ENCODE measurements at regions not wholly inside any gene's neighbourhood (a gene's known extent, or its start where the extent isn't known, plus 50 kb on each side); places are given as distances from the start of the nearest gene placed in this dataset.

- no peak for DNase-seq (ENCODE audit: extremely low spot score in 2 of 2)
- TF ChIP-seq POLR2AphosphoS5 (IDR thresholded peaks at IDR 0.05; ENCODE audit: insufficient read depth in 1 of 2, low read depth in 1 of 2) (no peak), POLR2A (IDR thresholded peaks at IDR 0.05) (no peak), CTCF (IDR thresholded peaks at IDR 0.05) (no peak)
- Histone ChIP-seq H3K27me3 (no peaks in the 10 kb centered on the region), H3K27ac (no peak overlapping the region), H3K9me3 (no peaks in the 10 kb centered on the region), H3K4me1 (no peaks in the 10 kb centered on the region), H3K4me3 (no peak overlapping the region), H3K36me3 (no peaks in the 10 kb centered on the region)
- intact Hi-C loops (cut with DNase I) = no loop called here
Observed at GRCh38 chr11:112570333-112570732, 309.7 kb upstream of the PLET1 start.

- Histone ChIP-seq H3K27me3 (no peaks in the 10 kb centered on the region), H3K27ac (no peak overlapping the region), H3K36me3 (no peaks in the 10 kb centered on the region), H3K4me3 (no peak overlapping the region), H3K4me1 (no peaks in the 10 kb centered on the region), H3K9me3 (no peaks in the 10 kb centered on the region)
- intact Hi-C loops (cut with DNase I) = no loop called here
- TF ChIP-seq POLR2A (IDR thresholded peaks at IDR 0.05) = no peak
- TF ChIP-seq POLR2AphosphoS5 (IDR thresholded peaks at IDR 0.05; ENCODE audit: insufficient read depth in 1 of 2, low read depth in 1 of 2) = no peak
- TF ChIP-seq CTCF (IDR thresholded peaks at IDR 0.05) = no peak
- DNase-seq (ENCODE audit: extremely low spot score in 2 of 2) = peak; percentile 72 to 81
Observed at GRCh38 chr11:112579282-112579681, 318.6 kb upstream of the PLET1 start.

- Histone ChIP-seq H3K27ac (no peak overlapping the region), H3K36me3 (no peaks in the 10 kb centered on the region), H3K27me3 (no peaks in the 10 kb centered on the region), H3K4me3 (no peak overlapping the region), H3K9me3 (no peaks in the 10 kb centered on the region), H3K4me1 (no peaks in the 10 kb centered on the region)
- TF ChIP-seq CTCF (IDR thresholded peaks at IDR 0.05) (no peak), POLR2AphosphoS5 (IDR thresholded peaks at IDR 0.05; ENCODE audit: insufficient read depth in 1 of 2, low read depth in 1 of 2) (no peak), POLR2A (IDR thresholded peaks at IDR 0.05) (no peak)
- intact Hi-C loops (cut with DNase I) = no loop called here
- no peak for DNase-seq (ENCODE audit: extremely low spot score in 2 of 2)
Observed at GRCh38 chr11:112580864-112581263, 320.2 kb upstream of the PLET1 start.

GRCh38 chr11:112581747-112582146, 321.1 kb upstream of the PLET1 start:
- Histone ChIP-seq H3K4me1 (no peaks in the 10 kb centered on the region), H3K36me3 (no peaks in the 10 kb centered on the region), H3K27me3 (no peaks in the 10 kb centered on the region), H3K4me3 (no peak overlapping the region), H3K27ac (no peak overlapping the region), H3K9me3 (no peaks in the 10 kb centered on the region)
- DNase-seq (ENCODE audit: extremely low spot score in 2 of 2) = peak in 1 of 2 donors; percentile 55
- intact Hi-C loops (cut with DNase I) = no loop called here
- TF ChIP-seq CTCF (IDR thresholded peaks at IDR 0.05) (no peak), POLR2A (IDR thresholded peaks at IDR 0.05) (no peak), POLR2AphosphoS5 (IDR thresholded peaks at IDR 0.05; ENCODE audit: insufficient read depth in 1 of 2, low read depth in 1 of 2) (no peak)

GRCh38 chr11:112582366-112582765, 321.7 kb upstream of the PLET1 start:
- Histone ChIP-seq H3K27ac (no peak overlapping the region), H3K4me1 (no peaks in the 10 kb centered on the region), H3K36me3 (no peaks in the 10 kb centered on the region), H3K4me3 (no peak overlapping the region), H3K9me3 (no peaks in the 10 kb centered on the region), H3K27me3 (no peaks in the 10 kb centered on the region)
- no peak for DNase-seq (ENCODE audit: extremely low spot score in 2 of 2)
- TF ChIP-seq POLR2AphosphoS5 (IDR thresholded peaks at IDR 0.05; ENCODE audit: insufficient read depth in 1 of 2, low read depth in 1 of 2) (no peak), POLR2A (IDR thresholded peaks at IDR 0.05) (no peak), CTCF (IDR thresholded peaks at IDR 0.05) (no peak)
- intact Hi-C loops (cut with DNase I) = no loop called here

All from vagina (tissue), 2 donors.